ENCODE measurements at regions not wholly inside any gene's neighbourhood (a gene's known extent, or its start where the extent isn't known, plus 50 kb on each side); places are given as distances from the start of the nearest gene placed in this dataset.

- BruUV-seq (replicated peaks) = no TSS peak
- ATAC-seq (no peak), DNase-seq (peak; percentile 55)
- Histone ChIP-seq H2AFZ (ENCODE audit: low read length) (no peak overlapping the region), H3K9me3 (ENCODE audit: low read length) (no peaks in the 10 kb centered on the region), H4K20me1 (ENCODE audit: low read length) (no peaks in the 10 kb centered on the region), H3K4me3 (ENCODE audit: low read length) (no peak overlapping the region), H3F3A (ENCODE audit: low read length, unreplicated experiment) (no peaks in the 10 kb centered on the region), H3K27ac (ENCODE audit: low read length) (no peak overlapping the region), H3K9ac (ENCODE audit: low read length) (no peak overlapping the region), H3K27me3 (ENCODE audit: low read length) (no peaks in the 10 kb centered on the region), H3K9me2 (replicated peaks; ENCODE audit: low read length) (no peaks in the 10 kb centered on the region), H3K36me3 (ENCODE audit: low read depth, low read length) (no peaks in the 10 kb centered on the region), H3K79me2 (ENCODE audit: low read length) (no peaks in the 10 kb centered on the region), H3K4me1 (ENCODE audit: insufficient read depth, low read length) (no peaks in the 10 kb centered on the region), H3K4me2 (ENCODE audit: low read length) (peak overlapping the region; percentile 22; the same call in 1 of the 2 replicates)
- no peak for TF ChIP-seq CTCF (conservative IDR thresholded peaks at IDR 0.05; ENCODE audit: low read depth, low read length)
- TF ChIP-seq EZH2phosphoT487 (IDR thresholded peaks at IDR 0.05; ENCODE audit: borderline replicate concordance, low read length) = no peak
- TF ChIP-seq EZH2 (IDR thresholded peaks at IDR 0.05; ENCODE audit: low read length, unreplicated experiment) = no peak
- ChIA-PET CTCF (no interaction called here), POLR2A (ENCODE audit: unreplicated experiment) (no interaction called here)
- intact Hi-C loops (cut with micrococcal nuclease) = no loop called here
Measured at GRCh38 chr4:14375816-14376215, 626.5 kb upstream of the CPEB2 start.

- H3K36me3 ChIP-seq (ENCODE audit: low read depth, low read length) = no peaks in the 10 kb centered on the region
- H3K9me2 ChIP-seq (replicated peaks; ENCODE audit: low read length) = no peaks in the 10 kb centered on the region
- no peak overlapping the region for H3K4me2 ChIP-seq (ENCODE audit: low read length)
- no peaks in the 10 kb centered on the region for H3K79me2 ChIP-seq (ENCODE audit: low read length)
- no peak overlapping the region for H2AFZ ChIP-seq (ENCODE audit: low read length)
- ATAC-seq (no peak), DNase-seq (peak; percentile 2)
- ChIA-PET POLR2A (ENCODE audit: unreplicated experiment) (no interaction called here), CTCF (no interaction called here)
- H3K4me1 ChIP-seq (ENCODE audit: insufficient read depth, low read length) = no peaks in the 10 kb centered on the region
- TF ChIP-seq CTCF (conservative IDR thresholded peaks at IDR 0.05; ENCODE audit: low read depth, low read length) = no peak
- TF ChIP-seq EZH2phosphoT487 (IDR thresholded peaks at IDR 0.05; ENCODE audit: borderline replicate concordance, low read length) = no peak
- no peak for TF ChIP-seq EZH2 (IDR thresholded peaks at IDR 0.05; ENCODE audit: low read length, unreplicated experiment)
- H3K9me3 ChIP-seq (ENCODE audit: low read length) = no peaks in the 10 kb centered on the region
- H3K4me3 ChIP-seq (ENCODE audit: low read length) = no peak overlapping the region
- no peaks in the 10 kb centered on the region for H4K20me1 ChIP-seq (ENCODE audit: low read length)
- no peak overlapping the region for H3K27ac ChIP-seq (ENCODE audit: low read length)
- no peaks in the 10 kb centered on the region for H3K27me3 ChIP-seq (ENCODE audit: low read length)
- H3F3A ChIP-seq (ENCODE audit: low read length, unreplicated experiment) = no peaks in the 10 kb centered on the region
- BruUV-seq (replicated peaks) = no TSS peak
- intact Hi-C loops (cut with micrococcal nuclease) = no loop called here
- H3K9ac ChIP-seq (ENCODE audit: low read length) = no peak overlapping the region
Measured at GRCh38 chr4:14379183-14379582, 623.1 kb upstream of the CPEB2 start.

GRCh38 chr4:14383652-14384051, 618.6 kb upstream of the CPEB2 start:
- ChIA-PET POLR2A (ENCODE audit: unreplicated experiment) (no interaction called here), CTCF (no interaction called here)
- no peaks in the 10 kb centered on the region for H3K27me3 ChIP-seq (ENCODE audit: low read length)
- H4K20me1 ChIP-seq (ENCODE audit: low read length) = no peaks in the 10 kb centered on the region
- no peak overlapping the region for H3K4me3 ChIP-seq (ENCODE audit: low read length)
- no peak overlapping the region for H3K27ac ChIP-seq (ENCODE audit: low read length)
- no peaks in the 10 kb centered on the region for H3K4me1 ChIP-seq (ENCODE audit: insufficient read depth, low read length)
- BruUV-seq (replicated peaks) = no TSS peak
- intact Hi-C loops (cut with micrococcal nuclease) = no loop called here
- no peaks in the 10 kb centered on the region for H3K9me3 ChIP-seq (ENCODE audit: low read length)
- no peaks in the 10 kb centered on the region for H3K79me2 ChIP-seq (ENCODE audit: low read length)
- H3K9ac ChIP-seq (ENCODE audit: low read length) = no peak overlapping the region
- H3K36me3 ChIP-seq (ENCODE audit: low read depth, low read length) = no peaks in the 10 kb centered on the region
- DNase-seq (no peak), ATAC-seq (no peak)
- H3F3A ChIP-seq (ENCODE audit: low read length, unreplicated experiment) = no peaks in the 10 kb centered on the region
- TF ChIP-seq CTCF (conservative IDR thresholded peaks at IDR 0.05; ENCODE audit: low read depth, low read length) (no peak), EZH2 (IDR thresholded peaks at IDR 0.05; ENCODE audit: low read length, unreplicated experiment) (no peak), EZH2phosphoT487 (IDR thresholded peaks at IDR 0.05; ENCODE audit: borderline replicate concordance, low read length) (no peak)
- H3K4me2 ChIP-seq (ENCODE audit: low read length) = no peak overlapping the region
- no peaks in the 10 kb centered on the region for H3K9me2 ChIP-seq (replicated peaks; ENCODE audit: low read length)
- no peak overlapping the region for H2AFZ ChIP-seq (ENCODE audit: low read length)
